ENCODE measurements at regions not wholly inside any gene's neighbourhood (a gene's known extent, or its start where the extent isn't known, plus 50 kb on each side); places are given as distances from the start of the nearest gene placed in this dataset.

- TF ChIP-seq CTCF (IDR thresholded peaks at IDR 0.05) (no peak), EZH2 (IDR thresholded peaks at IDR 0.05; ENCODE audit: borderline replicate concordance, insufficient read depth, low read depth, low read length, poor library complexity, severe bottlenecking) (no peak)
These were observed 167.5 kb downstream of the URI1 start for GRCh38 chr19:30109565-30109964.
